T-cell (primary cell): ENCODE measurements at regions not wholly inside any gene's neighbourhood (a gene's known extent, or its start where the extent isn't known, plus 50 kb on each side); places are given as distances from the start of the nearest gene placed in this dataset.
"Not testable (repeated sequence)": the region's sequence is repeated elsewhere in the genome, so short reads cannot be mapped to it uniquely, and the experiment has no call there.

ENCODE experiments used
- ATAC-seq, 4 experiments: fragments of 200-7000 bp in 3 of 4; fragments of 150-1000 bp in 1 of 4; cut with Tn5 transposase; replicated peaks in 1 of 4; 1 replicate in 3 of 4; 2 replicates in 1 of 4; pipeline ENCODE4 v1.10.0; 2021; ENCODE audit warnings: moderate library complexity in 3 of 4, mild to moderate bottlenecking in 2 of 4, moderate number of reproducible peaks in 1 of 4
- CTCF ChIA-PET, 2 donors: fragments of 300-600 bp; sonication (Branson Sonifier 250); formaldehyde crosslinking; loops; one replicate each; lab custom pipeline; 2022; ENCODE audit warnings: antibody characterized with exemption in 2 of 2; lab: Charles Lee
- POLR2A ChIA-PET, 2 donors: fragments of 300-600 bp; sonication (Branson Sonifier 250); formaldehyde crosslinking; loops; one replicate each; lab custom pipeline; 2022; ENCODE audit warnings: antibody characterized with exemption in 2 of 2; lab: Charles Lee
- DNase-seq, 35 experiments: peaks; one replicate each; pipeline versions ENCODE4 v3.0.0 to v3.0.0-alpha.2; 2013 to 2023
- H3K27ac ChIP-seq: one replicate; pipeline ENCODE4 v1.5.1; 2013; ENCODE audit warnings: low read length
- H3K27me3 ChIP-seq, 2 experiments: replicated peaks in 1 of 2; 1 replicate in 1 of 2; 2 replicates in 1 of 2; pipeline versions ENCODE4 v1.6.1 to v1.7.0; 2013; ENCODE audit warnings: low read length in 1 of 2, mixed read lengths in 1 of 2; ENCODE audit not compliant: control insufficient read depth in 2 of 2, insufficient read depth in 2 of 2; ENCODE audit errors: extremely low read depth in 1 of 2
- H3K36me3 ChIP-seq, 2 donors: 1 replicate in 1 of 2; 2 replicates in 1 of 2; pipeline versions ENCODE4 v1.6.1 to v1.7.0; 2013; ENCODE audit warnings: low read length in 1 of 2; ENCODE audit not compliant: control insufficient read depth in 2 of 2, insufficient read depth in 1 of 2; ENCODE audit errors: extremely low read depth in 1 of 2
- H3K4me1 ChIP-seq, 2 experiments: 1 replicate in 1 of 2; 2 replicates in 1 of 2; pipeline versions ENCODE4 v1.6.1 to v1.7.0; 2013; ENCODE audit warnings: low read length in 2 of 2, mixed read lengths in 1 of 2; ENCODE audit not compliant: insufficient read depth in 2 of 2, control insufficient read depth in 1 of 2; ENCODE audit errors: extremely low read depth in 1 of 2
- H3K4me3 ChIP-seq, 2 donors: 1 replicate in 1 of 2; 2 replicates in 1 of 2; pipeline versions ENCODE4 v1.5.1 to v1.7.0; 2013; ENCODE audit warnings: mild to moderate bottlenecking in 2 of 2, low read length in 1 of 2, moderate library complexity in 1 of 2; ENCODE audit not compliant: control insufficient read depth in 1 of 2; ENCODE audit errors: extremely low read depth in 1 of 2
- H3K9me3 ChIP-seq: 2 replicates; pipeline ENCODE4 v1.7.0; 2013
- H3K27ac Mint-ChIP-seq, 2 donors: one replicate each; pipeline ENCODE4 v1.8.0; 2020 to 2021; ENCODE audit warnings: mild to moderate bottlenecking in 2 of 2, mixed read lengths in 2 of 2
- H3K27me3 Mint-ChIP-seq, 2 donors: one replicate each; pipeline ENCODE4 v1.8.0; 2021 to 2022; ENCODE audit warnings: mixed read lengths in 2 of 2
- H3K36me3 Mint-ChIP-seq: one replicate; pipeline ENCODE4 v1.8.0; 2021; ENCODE audit warnings: mixed read lengths
- H3K4me1 Mint-ChIP-seq, 3 donors: one replicate each; pipeline ENCODE4 v1.8.0; 2020 to 2022; ENCODE audit warnings: mixed read lengths in 3 of 3, mild to moderate bottlenecking in 1 of 3
- H3K4me3 Mint-ChIP-seq, 3 donors: one replicate each; pipeline ENCODE4 v1.8.0; 2020 to 2022; ENCODE audit warnings: mild to moderate bottlenecking in 3 of 3, mixed read lengths in 3 of 3, moderate library complexity in 3 of 3
- H3K9me3 Mint-ChIP-seq, 3 donors: one replicate each; pipeline ENCODE4 v1.8.0; 2020 to 2022; ENCODE audit warnings: mixed read lengths in 3 of 3
- WGBS: methylation state at CpG from one replicate; pipeline ENCODE4 v1.1.5; 2013; ENCODE audit warnings: missing lambda C conversion rate; ENCODE audit not compliant: insufficient coverage; 5-methylcytosine and 5-hydroxymethylcytosine counted together

GRCh38 chr10:62500116-62500515 is 125.9 kb downstream of the ZNF365 start:
- H3K4me3 ChIP-seq, H3K36me3 Mint-ChIP-seq, H3K27me3 Mint-ChIP-seq, H3K4me1 Mint-ChIP-seq, H3K36me3 ChIP-seq, H3K9me3 Mint-ChIP-seq, ATAC-seq, H3K27ac ChIP-seq, DNase-seq, POLR2A ChIA-PET, H3K4me1 ChIP-seq, H3K27me3 ChIP-seq, H3K4me3 Mint-ChIP-seq, H3K27ac Mint-ChIP-seq, CTCF ChIA-PET, H3K9me3 ChIP-seq: not testable (repeated sequence)
- WGBS: no CpG with 5 or more reads among the region's 5 CpGs

GRCh38 chr10:62501547-62501946 is 127.4 kb downstream of the ZNF365 start:
- H3K4me3 ChIP-seq: no peak overlapping the region
- Mint-ChIP-seq H3K4me3 (no peak overlapping the region), H3K27me3 (no peaks in the 10 kb centered on the region), H3K4me1 (no peaks in the 10 kb centered on the region), H3K9me3 (no peaks in the 10 kb centered on the region), H3K27ac (no peak overlapping the region), H3K36me3 (peaks cover 2% of the 10 kb centered on the region)
- H3K27me3 ChIP-seq: no peaks in the 10 kb centered on the region
- H3K4me1 ChIP-seq: no peaks in the 10 kb centered on the region
- CTCF ChIA-PET: no interaction called here
- H3K27ac ChIP-seq: no peak overlapping the region
- POLR2A ChIA-PET: no interaction called here
- DNase-seq: no peak
- H3K36me3 ChIP-seq: no peaks in the 10 kb centered on the region
- WGBS: no CpG with 5 or more reads among the region's 1 CpG
- no peaks in the 10 kb centered on the region for H3K9me3 ChIP-seq
- ATAC-seq: no peak

GRCh38 chr10:62502995-62503613 is 128.9 kb downstream of the ZNF365 start:
- Histone ChIP-seq H3K4me3 (no peak overlapping the region), H3K27ac (no peak overlapping the region), H3K27me3 (no peaks in the 10 kb centered on the region), H3K9me3 (no peaks in the 10 kb centered on the region), H3K36me3 (no peaks in the 10 kb centered on the region), H3K4me1 (no peaks in the 10 kb centered on the region)
- Mint-ChIP-seq H3K4me1 (no peaks in the 10 kb centered on the region), H3K27ac (no peak overlapping the region), H3K9me3 (no peaks in the 10 kb centered on the region), H3K27me3 (no peaks in the 10 kb centered on the region), H3K36me3 (peaks cover 2% of the 10 kb centered on the region), H3K4me3 (no peak overlapping the region)
- no peak for ATAC-seq
- CTCF ChIA-PET: interaction anchor here in 1 of 2 donors (0.9 kb wide), 1 partner anchor 10 kb away, joined by 6 read pairs; no protein-coding TSS in a partner anchor
- WGBS: 80% methylated on average over 2 of the region's 4 CpGs
- POLR2A ChIA-PET: no interaction called here
- no peak for DNase-seq

- CTCF ChIA-PET: interaction anchor here (0.6 to 0.7 kb wide), 2 partner anchors 57 to 1220 kb away, joined by 4 to 5 read pairs; no protein-coding TSS in a partner anchor
- Mint-ChIP-seq H3K36me3 (peaks cover 2% of the 10 kb centered on the region), H3K4me1 (no peaks in the 10 kb centered on the region), H3K27me3 (no peaks in the 10 kb centered on the region), H3K9me3 (no peaks in the 10 kb centered on the region), H3K27ac (no peak overlapping the region), H3K4me3 (no peak overlapping the region)
- Histone ChIP-seq H3K27ac (no peak overlapping the region), H3K4me1 (no peaks in the 10 kb centered on the region), H3K36me3 (no peaks in the 10 kb centered on the region), H3K4me3 (no peak overlapping the region), H3K9me3 (no peaks in the 10 kb centered on the region), H3K27me3 (no peaks in the 10 kb centered on the region)
- no peak for DNase-seq
- no peak for ATAC-seq
- POLR2A ChIA-PET: no interaction called here
- 100% methylated on average over 1 of the region's 2 CpGs for WGBS
These were observed 129.7 kb downstream of the ZNF365 start for GRCh38 chr10:62503872-62504271.

- WGBS: 44% methylated on average over 1 of the region's 3 CpGs
- ChIA-PET CTCF (interaction anchor here in 1 of 2 donors (0.7 kb wide), 1 partner anchor 104 kb away, joined by 3 read pairs; no protein-coding TSS in a partner anchor), POLR2A (no interaction called here)
- H3K4me1 Mint-ChIP-seq: no peaks in the 10 kb centered on the region
- peaks cover 2% of the 10 kb centered on the region for H3K36me3 Mint-ChIP-seq
- H3K27ac Mint-ChIP-seq: no peak overlapping the region
- no peaks in the 10 kb centered on the region for H3K27me3 Mint-ChIP-seq
- Histone ChIP-seq H3K27ac (no peak overlapping the region), H3K27me3 (peaks cover 0 to 4% of the 10 kb centered on the region in 2 experiments), H3K9me3 (no peaks in the 10 kb centered on the region), H3K36me3 (no peaks in the 10 kb centered on the region), H3K4me1 (no peaks in the 10 kb centered on the region), H3K4me3 (no peak overlapping the region)
- ATAC-seq (no peak), DNase-seq (no peak)
- no peaks in the 10 kb centered on the region for H3K9me3 Mint-ChIP-seq
- H3K4me3 Mint-ChIP-seq: no peak overlapping the region
These were observed 132.2 kb downstream of the ZNF365 start for GRCh38 chr10:62506371-62506770.

GRCh38 chr10:62511238-62511637 is 137.1 kb downstream of the ZNF365 start:
- H3K36me3 ChIP-seq: no peaks in the 10 kb centered on the region
- no peak overlapping the region for H3K4me3 Mint-ChIP-seq
- WGBS: 60% methylated on average over 1 of the region's 3 CpGs

More at GRCh38 chr10:62511238-62511637, 137.1 kb downstream of the ZNF365 start:
- Histone ChIP-seq H3K27me3 (peaks cover 0 to 4% of the 10 kb centered on the region in 2 experiments), H3K4me1 (no peaks in the 10 kb centered on the region), H3K4me3 (no peak overlapping the region), H3K27ac (no peak overlapping the region), H3K9me3 (no peaks in the 10 kb centered on the region)
- no peak for ATAC-seq
- no peak for DNase-seq
- POLR2A ChIA-PET: no interaction called here
- no peak overlapping the region for H3K27ac Mint-ChIP-seq
- CTCF ChIA-PET: no interaction called here
- peaks cover 0 to 7% (median 0%) of the 10 kb centered on the region in 3 donors for H3K4me1 Mint-ChIP-seq
- H3K36me3 Mint-ChIP-seq: no peaks in the 10 kb centered on the region
- peaks cover 0 to 4% (median 0%) of the 10 kb centered on the region in 3 donors for H3K9me3 Mint-ChIP-seq
- H3K27me3 Mint-ChIP-seq: peaks cover 0 to 14% of the 10 kb centered on the region in 2 donors
